Progenitor cell of endocrine pancreas (in vitro differentiated cells): ENCODE measurements at regions not wholly inside any gene's neighbourhood (a gene's known extent, or its start where the extent isn't known, plus 50 kb on each side); places are given as distances from the start of the nearest gene placed in this dataset.

ENCODE experiments used
- DNase-seq: peaks from one replicate; pipeline ENCODE4 v3.0.0; 2021; ENCODE audit warnings: low spot score; ENCODE audit not compliant: unreplicated experiment
- H3K27ac Mint-ChIP-seq: 2 replicates; pipeline ENCODE4 v1.8.0; 2021; ENCODE audit warnings: mild to moderate bottlenecking, moderate library complexity, mixed read lengths
- H3K27me3 Mint-ChIP-seq: 2 replicates; pipeline ENCODE4 v1.8.0; 2021; ENCODE audit warnings: mixed read lengths
- H3K36me3 Mint-ChIP-seq: 2 replicates; pipeline ENCODE4 v1.8.0; 2022; ENCODE audit warnings: mixed read lengths; ENCODE audit not compliant: insufficient read depth
- H3K4me1 Mint-ChIP-seq: 2 replicates; pipeline ENCODE4 v1.8.0; 2021; ENCODE audit warnings: low read depth, mixed read lengths
- H3K4me3 Mint-ChIP-seq: 2 replicates; pipeline ENCODE4 v1.8.0; 2021; ENCODE audit warnings: low read depth, mild to moderate bottlenecking, moderate library complexity, mixed read lengths
- H3K9me3 Mint-ChIP-seq: 2 replicates; pipeline ENCODE4 v1.8.0; 2021; ENCODE audit warnings: low read depth, mixed read lengths
- TF ChIP-seq, protein P1 (sequence below): fragments of 200-600 bp; sonication (generic); IDR thresholded peaks from one replicate; pipeline ENCODE4 v1.5.0; 2021; ENCODE audit warnings: antibody characterized with exemption, mild to moderate bottlenecking; ENCODE audit not compliant: unreplicated experiment

DNA sequence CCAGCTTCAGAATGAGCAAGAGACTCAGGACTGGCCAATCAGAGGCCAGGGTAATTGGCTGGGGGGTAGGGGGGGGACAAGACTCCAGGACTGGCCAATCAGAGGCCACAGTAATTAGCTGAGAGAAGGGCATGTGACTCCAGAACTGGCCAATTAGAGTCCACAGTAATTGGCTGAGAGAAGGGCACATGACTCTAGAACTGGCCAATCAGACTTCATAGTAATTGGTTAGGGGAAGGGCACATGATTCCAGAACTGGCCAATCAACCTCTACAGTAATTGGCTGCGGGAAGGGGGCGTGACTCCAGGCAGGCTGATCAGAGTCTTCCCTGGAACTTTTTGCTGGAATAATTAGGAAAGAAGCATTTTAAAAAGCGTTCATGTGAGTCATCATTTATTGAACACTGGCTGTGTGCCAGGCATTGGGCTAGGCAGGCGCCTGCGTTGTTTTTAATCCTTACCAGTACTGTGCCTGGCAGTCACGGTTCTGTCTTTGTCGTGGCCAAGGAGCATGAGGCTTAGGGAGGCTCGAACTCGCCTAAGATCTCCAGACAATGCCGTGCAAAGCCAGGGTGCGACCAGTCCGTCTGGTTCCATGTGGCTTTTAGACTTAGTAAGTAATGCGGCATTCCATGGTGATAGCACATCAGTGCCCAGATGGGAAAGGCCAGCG, 508.1 kb downstream of the TBC1D22A start:
- Mint-ChIP-seq H3K27me3 (no peaks in the 10 kb centered on the region), H3K36me3 (no peaks in the 10 kb centered on the region), H3K4me3 (no peak overlapping the region), H3K27ac (no peak overlapping the region), H3K9me3 (peaks cover 37% of the 10 kb centered on the region), H3K4me1 (no peaks in the 10 kb centered on the region)
- DNase-seq, result no peak
- TF ChIP-seq, protein P1, sequence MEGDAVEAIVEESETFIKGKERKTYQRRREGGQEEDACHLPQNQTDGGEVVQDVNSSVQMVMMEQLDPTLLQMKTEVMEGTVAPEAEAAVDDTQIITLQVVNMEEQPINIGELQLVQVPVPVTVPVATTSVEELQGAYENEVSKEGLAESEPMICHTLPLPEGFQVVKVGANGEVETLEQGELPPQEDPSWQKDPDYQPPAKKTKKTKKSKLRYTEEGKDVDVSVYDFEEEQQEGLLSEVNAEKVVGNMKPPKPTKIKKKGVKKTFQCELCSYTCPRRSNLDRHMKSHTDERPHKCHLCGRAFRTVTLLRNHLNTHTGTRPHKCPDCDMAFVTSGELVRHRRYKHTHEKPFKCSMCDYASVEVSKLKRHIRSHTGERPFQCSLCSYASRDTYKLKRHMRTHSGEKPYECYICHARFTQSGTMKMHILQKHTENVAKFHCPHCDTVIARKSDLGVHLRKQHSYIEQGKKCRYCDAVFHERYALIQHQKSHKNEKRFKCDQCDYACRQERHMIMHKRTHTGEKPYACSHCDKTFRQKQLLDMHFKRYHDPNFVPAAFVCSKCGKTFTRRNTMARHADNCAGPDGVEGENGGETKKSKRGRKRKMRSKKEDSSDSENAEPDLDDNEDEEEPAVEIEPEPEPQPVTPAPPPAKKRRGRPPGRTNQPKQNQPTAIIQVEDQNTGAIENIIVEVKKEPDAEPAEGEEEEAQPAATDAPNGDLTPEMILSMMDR, result no peak

DNA sequence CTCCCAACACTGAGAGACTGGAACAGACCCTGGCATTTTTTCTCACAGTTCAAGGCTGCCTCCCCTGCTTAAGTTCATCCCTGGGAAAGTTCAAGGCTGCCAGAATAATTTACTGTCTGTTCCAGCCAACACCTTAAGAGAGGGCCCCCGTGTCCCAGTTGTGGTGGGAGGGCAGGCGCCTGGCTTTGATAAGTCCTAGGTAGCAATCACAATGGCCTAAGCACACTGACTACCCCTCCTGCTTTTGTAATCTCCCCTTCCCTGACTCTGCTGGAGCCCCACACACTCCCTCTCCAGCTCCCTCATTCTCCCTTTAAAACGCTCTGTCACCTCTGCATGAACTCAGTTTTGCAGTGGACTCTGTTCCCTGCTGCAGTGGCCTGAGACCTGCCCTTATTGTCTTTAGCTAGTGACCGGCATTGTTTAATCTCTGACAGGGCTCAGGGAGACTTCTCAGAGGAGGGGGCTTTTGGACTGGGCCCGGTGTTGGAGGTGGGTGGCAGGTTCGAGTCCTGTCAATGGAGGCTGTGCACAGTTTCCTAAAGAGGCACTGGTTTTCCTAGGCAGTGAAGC, 507.2 kb downstream of the TBC1D22A start:
- Mint-ChIP-seq H3K36me3 (no peaks in the 10 kb centered on the region), H3K4me3 (no peak overlapping the region), H3K4me1 (no peaks in the 10 kb centered on the region), H3K27me3 (no peaks in the 10 kb centered on the region), H3K27ac (no peak overlapping the region), H3K9me3 (peaks cover 36% of the 10 kb centered on the region)
- TF ChIP-seq, protein P1, result no peak
- DNase-seq, result no peak

DNA sequence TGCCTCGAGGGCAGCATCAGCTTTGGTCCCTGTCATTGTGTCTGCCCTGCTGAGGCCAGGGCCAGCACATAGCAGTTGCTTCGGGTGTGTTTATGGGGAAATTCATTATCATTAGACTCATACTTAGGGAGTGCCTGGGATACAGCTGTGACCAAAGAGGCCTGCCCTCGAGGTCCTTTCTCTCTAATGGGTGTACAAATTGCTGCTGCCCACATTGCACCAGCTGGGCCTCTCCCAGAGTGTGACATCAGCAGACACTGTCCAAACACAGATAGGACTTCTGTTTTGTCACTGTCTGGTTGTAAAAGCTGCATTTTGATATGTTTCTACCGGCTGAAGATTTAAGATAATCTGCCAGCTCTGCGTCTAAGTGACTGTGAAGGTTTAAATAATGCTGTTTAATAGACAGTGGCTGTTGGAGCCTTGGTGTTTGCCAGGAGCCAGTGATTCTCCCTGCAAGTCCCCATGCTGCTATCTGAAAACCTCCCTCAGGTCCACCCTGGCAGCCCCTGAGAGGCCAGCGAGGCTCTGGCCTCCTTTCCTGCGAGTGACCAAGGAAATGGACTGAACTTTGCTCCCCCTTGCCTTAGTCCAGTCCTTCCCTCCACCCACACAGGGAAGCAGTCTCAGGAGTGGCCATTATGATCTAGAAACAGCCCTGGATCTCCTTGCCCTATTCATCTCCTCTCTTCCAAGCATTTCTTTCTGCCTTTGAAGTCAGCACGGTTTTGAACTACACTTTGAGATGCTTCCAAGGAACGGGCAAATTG, 505.2 kb downstream of the TBC1D22A start:
- H3K27me3 Mint-ChIP-seq, result no peaks in the 10 kb centered on the region
- H3K36me3 Mint-ChIP-seq, result no peaks in the 10 kb centered on the region
- H3K4me1 Mint-ChIP-seq, result no peaks in the 10 kb centered on the region
- H3K9me3 Mint-ChIP-seq, result peaks cover 43% of the 10 kb centered on the region
- TF ChIP-seq, protein P1, result no peak
- H3K4me3 Mint-ChIP-seq, result no peak overlapping the region
- DNase-seq, result no peak
- no peak overlapping the region for H3K27ac Mint-ChIP-seq

DNA sequence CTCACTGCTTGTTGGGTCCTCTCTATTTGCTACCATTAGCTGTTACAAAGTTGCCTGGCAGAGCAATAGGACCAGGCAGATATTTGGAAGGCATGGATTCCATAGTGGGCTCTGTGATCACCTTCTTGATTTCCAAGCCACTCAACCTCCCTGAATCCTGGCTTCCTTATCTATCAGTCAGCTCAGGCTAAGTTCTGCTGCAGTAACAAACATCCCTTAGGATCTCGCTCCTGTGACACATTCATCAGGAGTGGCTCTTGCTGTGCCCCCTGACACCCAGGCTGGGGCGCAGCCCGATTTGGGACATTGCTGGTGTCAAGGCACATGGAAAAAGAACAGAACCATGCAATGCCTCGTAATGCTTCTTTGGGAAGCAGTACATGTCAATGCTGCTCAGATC, 503.9 kb downstream of the TBC1D22A start:
- no peak overlapping the region for H3K27ac Mint-ChIP-seq
- TF ChIP-seq, protein P1, result no peak
- H3K36me3 Mint-ChIP-seq, result no peaks in the 10 kb centered on the region
- no peak for DNase-seq
- no peak overlapping the region for H3K4me3 Mint-ChIP-seq
- no peaks in the 10 kb centered on the region for H3K27me3 Mint-ChIP-seq
- no peaks in the 10 kb centered on the region for H3K4me1 Mint-ChIP-seq
- H3K9me3 Mint-ChIP-seq, result peaks cover 48% of the 10 kb centered on the region

DNA sequence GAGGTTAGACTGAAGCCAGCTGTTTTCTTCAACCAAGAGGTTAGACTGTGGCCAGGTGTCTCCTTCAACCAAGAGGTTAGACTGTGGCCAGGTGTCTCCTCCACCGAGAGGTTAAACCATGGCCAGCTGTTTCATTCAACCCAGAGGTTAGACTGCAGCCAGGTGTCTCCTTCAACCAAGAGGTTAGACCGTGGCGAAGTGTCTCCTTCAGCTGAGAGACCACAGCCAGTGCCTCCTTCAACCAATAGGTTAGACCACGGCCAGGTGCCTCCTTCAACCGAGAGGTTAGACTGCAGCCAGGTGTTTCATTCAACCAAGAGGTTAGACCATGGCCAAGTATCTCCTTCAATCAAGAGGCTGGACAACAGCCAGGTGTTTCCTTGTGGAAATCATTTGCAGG, 498.1 kb downstream of the TBC1D22A start:
- no peak overlapping the region for H3K27ac Mint-ChIP-seq
- peaks cover 53% of the 10 kb centered on the region for H3K9me3 Mint-ChIP-seq
- peaks cover 5% of the 10 kb centered on the region for H3K36me3 Mint-ChIP-seq
- DNase-seq, result no peak
- H3K4me3 Mint-ChIP-seq, result no peak overlapping the region
- TF ChIP-seq, protein P1, result no peak
- no peaks in the 10 kb centered on the region for H3K27me3 Mint-ChIP-seq
- no peaks in the 10 kb centered on the region for H3K4me1 Mint-ChIP-seq
